ENCODE measurements at regions not wholly inside any gene's neighbourhood (a gene's known extent, or its start where the extent isn't known, plus 50 kb on each side); places are given as distances from the start of the nearest gene placed in this dataset.

DNA sequence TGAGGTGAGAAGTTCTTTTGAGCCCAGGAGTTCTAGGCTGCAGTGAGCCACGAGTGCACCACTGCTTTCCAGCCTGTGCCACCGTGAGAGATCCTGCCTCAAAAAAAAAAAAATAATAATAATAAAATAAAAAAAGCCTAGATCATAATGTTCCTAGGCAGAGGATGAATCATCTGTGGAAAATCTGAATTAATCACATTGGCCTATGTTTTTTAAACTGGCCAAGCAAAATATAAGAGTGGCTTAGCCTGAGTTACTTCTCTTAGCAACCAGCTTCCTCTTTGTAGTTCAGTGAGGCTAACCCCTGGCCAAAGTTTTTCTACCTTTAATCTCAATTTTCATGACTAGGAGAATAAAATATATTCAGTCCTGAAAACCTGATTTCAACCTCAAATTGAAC, 614.6 kb downstream of the PPP4R3C start (continued):
- TF ChIP-seq ZBTB4 (CRISPR knock-in tag; IDR thresholded peaks at IDR 0.05) (no peak), ZBTB11 (CRISPR knock-in tag; IDR thresholded peaks at IDR 0.05) (no peak), SPI1 (IDR thresholded peaks at IDR 0.05; ENCODE audit: borderline replicate concordance, insufficient read depth, low read depth, low read length) (no peak), HCFC1 (IDR thresholded peaks at IDR 0.05; ENCODE audit: low read length) (no peak), CEBPB (IDR thresholded peaks at IDR 0.05; ENCODE audit: borderline replicate concordance in 1 of 2, low read depth in 2 of 2, low read length in 2 of 2) (no peak), MTA3 (IDR thresholded peaks at IDR 0.05; ENCODE audit: borderline replicate concordance, low read length) (no peak), SRF (IDR thresholded peaks at IDR 0.05; ENCODE audit: low read depth in 2 of 2, low read length in 2 of 2) (no peak)

Data from GM12878 (cell line).